CD4-positive, alpha-beta T cell treated with Interleukin-15 for 4 hours (primary cell): ENCODE measurements at regions not wholly inside any gene's neighbourhood (a gene's known extent, or its start where the extent isn't known, plus 50 kb on each side); places are given as distances from the start of the nearest gene placed in this dataset.

Experiments used
- DNase-seq: peaks from one replicate; pipeline ENCODE4 v3.0.0-alpha.2; 2020; ENCODE audit warnings: low spot score

DNA sequence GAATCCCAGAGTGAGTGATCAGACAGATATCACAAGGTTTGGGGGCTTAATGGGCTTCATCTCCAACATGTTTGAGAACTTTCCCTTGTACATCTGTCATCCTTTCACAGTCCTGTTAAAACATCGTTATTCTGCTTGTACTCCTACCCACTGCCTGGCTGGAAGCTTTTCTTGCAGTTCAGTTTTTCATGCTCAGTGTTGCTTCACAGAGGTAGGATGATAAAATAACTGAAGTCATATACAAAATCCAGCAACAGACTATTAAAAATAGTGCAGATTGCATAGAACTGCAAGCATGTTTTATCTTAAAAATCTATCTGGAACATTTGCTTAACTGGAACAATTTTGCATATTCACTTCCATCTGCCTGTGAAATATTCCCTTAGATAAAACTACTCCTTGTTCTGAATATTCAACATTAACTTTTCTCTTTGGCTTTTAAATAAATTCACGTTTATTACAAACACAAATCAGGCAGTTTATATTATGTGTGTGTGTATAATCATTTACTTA, 579.6 kb upstream of the IGFBP7 start:
- DNase-seq, result no peak

DNA sequence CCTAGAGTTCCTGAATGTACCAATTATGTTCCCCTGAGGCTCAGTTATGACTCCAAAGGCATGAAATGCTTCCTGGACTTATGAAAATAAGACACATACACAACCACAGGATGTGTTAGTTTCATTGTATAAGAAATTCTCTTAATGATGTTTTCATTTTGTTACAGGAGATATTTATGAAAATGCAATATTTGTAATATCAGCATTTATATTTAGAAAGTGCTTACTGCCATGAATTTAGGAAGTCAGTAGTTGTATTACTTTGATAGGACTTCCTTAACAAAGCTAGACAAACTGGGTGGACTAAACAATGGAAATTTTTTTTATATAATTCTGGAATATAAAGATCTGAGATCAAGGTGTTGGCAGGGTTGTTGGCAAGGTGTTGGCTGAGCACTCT, 572.1 kb upstream of the IGFBP7 start:
- no peak for DNase-seq

DNA sequence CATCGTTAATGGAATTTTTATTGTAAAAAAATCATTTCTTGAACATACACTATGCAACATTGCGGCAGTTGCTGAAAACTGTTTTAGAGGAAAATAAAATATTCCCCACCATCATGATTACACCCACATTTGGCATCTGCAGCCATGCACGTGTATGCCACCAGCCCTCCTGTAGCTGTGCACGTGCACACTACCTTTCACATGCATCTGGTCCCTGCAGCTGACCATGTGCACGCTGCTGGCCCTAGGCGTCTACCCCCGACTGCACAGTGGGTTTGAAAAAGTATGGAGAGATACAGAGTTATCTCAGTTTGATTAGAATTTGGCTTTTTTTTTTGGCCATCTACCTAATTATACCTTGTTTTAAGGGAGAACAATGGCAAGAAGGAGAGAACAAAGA, 569.8 kb upstream of the IGFBP7 start:
- DNase-seq, result no peak

DNA sequence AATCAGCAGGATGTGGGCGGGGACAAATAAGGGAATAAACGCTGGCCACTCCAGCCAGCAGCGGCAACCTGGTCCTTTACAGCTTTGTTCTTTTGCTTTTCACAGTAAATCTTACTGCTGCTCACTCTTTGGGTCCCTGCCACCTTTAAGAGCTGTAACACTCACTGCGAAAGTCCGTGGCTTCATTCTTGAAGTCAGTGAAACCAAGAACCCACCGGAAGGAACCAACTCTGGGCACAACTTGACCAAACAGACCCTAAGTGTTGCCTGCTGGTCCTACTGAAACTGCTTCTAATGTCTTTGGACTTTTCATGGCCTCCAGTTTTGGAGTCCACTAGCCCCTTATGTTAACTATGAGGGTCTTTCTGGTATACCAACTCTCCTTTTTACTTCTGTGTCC, 566.2 kb upstream of the IGFBP7 start:
- no peak for DNase-seq

DNA sequence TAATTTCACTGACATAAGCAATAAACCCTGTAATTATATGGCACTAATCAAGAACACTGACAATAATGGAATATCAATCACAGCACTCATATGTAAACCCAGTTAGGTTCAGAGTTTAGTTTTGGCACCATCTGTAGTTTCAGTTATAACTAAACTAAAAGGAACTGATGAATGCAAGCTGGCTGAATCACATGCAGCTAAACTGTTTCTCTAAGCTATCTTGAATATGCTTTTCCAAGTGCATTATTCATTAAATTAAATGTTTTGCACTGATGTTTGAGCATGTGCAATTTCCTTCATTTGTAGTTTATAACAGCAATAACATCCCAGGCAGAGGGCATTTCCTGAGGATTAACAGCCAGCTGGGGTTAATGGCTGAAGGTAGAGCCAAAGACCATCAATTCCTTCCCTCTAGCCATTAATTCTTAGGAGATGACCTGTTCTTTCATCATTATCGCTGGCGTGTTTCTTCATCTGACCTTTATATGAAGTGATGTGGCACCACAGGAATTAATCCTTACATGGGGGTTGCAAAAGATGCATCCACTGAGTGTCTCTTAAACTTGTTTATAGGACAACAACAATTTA, 562.8 kb upstream of the IGFBP7 start:
- no peak for DNase-seq

DNA sequence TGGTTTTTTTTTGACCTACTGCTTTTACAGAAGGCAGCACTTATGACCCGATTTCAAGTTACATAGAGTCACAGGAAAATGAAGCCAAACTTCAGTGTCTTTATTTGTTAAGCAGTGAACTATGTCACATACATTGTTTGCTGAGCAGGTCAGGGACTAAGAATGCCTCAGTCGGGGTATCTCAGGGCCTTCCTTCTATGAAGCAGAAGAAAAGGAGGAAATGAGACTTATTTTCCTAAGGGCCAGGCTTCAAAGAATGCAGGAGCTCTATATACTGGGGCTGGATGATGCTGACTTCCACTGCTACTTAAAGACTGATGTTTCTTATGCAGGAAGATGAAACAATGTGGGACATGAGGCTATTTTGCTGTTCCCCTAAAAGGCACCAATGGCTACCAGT, 558.4 kb upstream of the IGFBP7 start:
- DNase-seq, result no peak

DNA sequence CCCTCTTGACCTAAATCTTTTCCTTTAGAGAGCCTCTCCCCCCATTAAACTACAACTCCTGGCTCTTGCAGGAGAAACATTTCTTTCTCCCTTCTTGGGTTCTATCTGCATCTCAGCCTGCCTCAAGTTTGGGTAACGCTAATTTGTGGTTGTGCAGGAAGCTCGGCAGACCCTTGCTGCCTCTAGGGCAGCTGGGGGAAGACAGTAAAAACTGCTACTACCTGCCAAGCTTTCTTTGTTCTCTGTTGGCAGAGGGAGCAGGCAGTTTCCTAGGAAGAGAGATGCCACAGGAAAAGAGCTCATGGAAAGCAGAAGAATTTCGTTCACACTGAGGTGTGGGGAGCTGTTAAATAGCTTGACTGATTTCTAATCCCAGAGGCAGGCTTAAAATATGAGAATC, 555.6 kb upstream of the IGFBP7 start:
- DNase-seq, result no peak

DNA sequence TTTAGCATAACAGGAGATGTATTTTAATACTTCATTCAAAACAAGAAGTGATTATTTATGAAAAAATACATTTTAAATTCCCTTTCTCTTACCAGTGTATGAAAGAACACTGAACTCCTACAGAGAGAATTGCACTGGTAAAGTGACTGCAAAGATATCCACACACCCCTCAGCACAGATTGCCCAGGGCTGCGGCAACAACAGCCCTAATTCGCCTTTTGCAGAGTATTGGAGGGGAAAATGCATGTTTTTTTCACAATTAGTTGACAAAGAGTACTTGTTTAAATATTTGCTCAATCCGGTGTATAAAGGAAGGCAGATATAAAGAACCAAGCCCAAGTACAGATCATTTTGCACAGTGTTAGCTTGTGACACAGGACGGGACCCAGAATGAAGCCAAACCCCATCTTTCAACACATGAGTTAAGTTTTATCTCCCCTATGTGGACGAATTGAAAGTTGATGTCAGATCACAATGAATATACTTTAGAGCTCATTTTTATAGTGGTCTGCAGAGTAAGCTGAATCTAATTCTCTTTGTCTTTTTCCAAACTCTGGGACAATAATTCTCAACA, 551.4 kb upstream of the IGFBP7 start:
- no peak for DNase-seq

DNA sequence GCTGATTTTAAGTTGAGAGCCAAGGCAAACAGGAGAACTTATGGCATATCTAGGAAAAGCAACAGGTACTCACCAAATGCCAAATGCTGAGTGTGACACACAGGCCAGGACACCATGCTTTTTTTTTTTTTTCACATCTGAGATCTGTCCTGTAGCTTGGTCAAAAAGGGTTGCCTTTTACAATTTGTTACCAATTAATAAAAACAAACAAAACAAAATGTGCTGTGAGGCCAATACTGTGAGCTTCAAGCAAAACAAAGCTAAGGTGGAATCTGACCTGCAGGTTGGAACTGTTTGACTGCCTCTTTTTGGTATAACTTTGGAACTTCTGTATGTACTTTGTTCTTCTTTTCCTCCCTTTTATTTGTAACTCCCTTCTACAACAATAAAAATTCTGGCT, 548.5 kb upstream of the IGFBP7 start:
- no peak for DNase-seq

DNA sequence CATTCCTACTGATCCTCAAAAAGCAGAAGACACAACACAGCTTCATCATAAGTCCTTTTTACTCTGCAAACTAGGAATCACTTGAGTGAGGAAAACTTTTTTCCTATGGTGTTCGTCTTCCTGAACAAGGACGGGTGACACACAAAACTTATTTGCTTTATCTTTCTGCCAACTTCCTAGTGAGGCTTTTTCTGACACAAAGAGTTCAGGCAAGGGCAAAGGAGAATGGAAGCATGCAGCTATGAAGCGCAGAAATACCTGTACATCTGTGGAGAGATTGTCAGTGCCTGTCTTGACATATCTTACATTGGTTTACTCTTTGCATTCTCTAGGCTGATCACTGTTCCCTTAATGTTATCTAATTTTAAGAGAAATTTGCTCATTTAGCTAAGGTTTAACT, 548.0 kb upstream of the IGFBP7 start:
- no peak for DNase-seq

DNA sequence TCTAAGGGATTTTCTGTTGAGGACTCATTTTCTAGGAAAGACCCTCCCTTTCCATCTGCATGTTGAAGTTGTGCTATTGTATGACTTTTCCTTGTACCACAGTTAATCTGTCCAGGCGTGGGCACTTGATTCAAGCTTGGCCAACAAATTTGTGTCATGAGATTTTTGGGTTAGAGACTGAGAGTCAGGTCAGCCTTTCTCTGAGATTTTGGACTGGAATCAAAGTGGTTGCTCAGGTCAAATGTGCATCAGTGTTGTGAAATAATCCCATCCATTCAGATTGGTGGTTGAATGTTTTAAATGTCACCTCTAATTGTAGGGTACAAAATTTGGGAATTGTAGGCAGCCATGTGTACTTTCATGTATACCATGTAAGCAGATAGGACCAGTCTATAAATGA, 545.2 kb upstream of the IGFBP7 start:
- DNase-seq, result no peak

DNA sequence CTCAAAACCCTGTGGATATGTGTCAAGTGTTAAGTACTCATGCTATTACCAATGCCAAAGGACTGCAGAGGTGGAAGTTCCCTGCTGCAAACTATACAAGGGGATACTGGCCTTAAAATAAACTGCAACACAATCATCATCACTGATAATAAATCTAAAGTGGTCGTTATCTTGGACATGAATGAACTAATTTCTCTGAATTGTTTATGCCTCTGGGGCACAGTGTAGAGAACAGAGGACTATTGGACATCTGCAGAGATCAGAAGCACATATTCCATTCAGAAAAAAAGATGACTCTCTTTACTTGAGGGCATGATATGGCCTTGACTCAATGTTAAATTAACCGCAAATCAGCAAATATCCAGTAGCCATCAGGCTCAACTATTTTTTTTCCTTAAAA, 542.6 kb upstream of the IGFBP7 start:
- no peak for DNase-seq

DNA sequence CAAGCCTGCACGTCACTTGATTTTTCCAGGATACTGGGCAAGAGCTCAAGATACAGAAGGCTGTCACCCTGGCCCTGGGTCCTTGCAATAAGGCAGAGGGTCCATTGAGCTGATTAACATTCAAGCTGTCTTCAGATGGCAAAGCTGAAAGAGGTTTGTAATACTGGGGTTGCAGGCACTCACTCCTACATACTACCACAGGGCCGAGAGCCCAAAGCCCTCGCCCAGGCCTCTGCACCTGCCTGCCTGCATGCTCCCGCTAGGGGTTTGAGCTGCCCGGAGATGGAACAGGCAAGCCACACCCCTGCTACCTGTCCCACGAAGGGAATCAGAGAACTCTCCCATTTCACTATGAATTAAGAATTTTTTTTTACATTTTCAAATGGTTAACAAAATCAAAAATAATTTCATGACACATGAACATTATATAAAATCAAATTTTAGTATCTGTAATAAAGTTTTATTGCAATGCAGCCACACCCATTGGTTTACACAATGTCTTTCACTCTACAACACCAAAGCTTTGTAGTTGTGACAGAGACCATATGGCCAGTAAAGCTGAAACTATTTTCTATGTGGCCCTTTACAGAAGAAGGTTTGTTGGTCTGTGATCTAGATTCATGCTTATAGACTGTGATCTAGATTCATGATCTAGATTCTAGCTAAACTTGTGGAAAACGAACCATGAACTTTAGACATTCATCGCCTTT, 530.4 kb upstream of the IGFBP7 start:
- no peak for DNase-seq

DNA sequence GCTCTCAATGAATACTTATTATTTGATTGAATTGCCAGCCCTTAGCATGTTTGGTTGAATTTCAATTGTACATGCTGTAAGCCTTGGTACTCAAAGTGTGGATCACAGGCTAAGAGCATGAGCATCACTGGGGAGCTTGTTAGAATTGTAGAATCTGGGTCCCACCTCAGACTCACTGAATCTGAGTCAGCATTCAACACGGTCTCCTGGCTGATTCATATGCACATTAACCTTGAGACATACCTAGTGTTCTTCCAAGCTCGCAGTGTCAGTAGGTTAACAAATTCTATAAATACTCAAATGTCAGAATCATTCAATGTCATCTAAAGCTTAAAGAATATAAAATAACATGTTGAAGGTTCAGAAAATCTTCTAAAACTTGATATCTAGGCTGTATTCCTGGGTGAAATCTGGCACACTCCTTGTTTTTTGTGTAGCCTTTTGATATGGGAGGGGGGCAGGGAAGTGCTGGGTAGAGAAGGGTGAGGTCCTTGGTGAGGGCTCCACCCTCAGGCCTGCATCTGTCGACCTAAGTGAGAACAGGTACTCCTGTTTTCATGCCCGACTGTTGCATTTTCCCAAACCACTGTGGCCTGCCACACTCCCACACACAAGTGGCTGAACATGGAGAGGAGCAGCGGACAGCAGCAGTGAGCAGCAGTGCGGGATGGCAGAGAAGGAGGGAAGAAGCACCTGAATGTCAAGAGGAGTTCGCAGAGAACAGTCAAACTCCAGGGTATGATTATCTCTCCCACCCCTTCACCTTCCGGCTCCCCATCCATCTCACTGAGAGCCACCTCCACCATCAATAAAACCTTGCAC, 529.6 kb upstream of the IGFBP7 start:
- DNase-seq, result no peak

DNA sequence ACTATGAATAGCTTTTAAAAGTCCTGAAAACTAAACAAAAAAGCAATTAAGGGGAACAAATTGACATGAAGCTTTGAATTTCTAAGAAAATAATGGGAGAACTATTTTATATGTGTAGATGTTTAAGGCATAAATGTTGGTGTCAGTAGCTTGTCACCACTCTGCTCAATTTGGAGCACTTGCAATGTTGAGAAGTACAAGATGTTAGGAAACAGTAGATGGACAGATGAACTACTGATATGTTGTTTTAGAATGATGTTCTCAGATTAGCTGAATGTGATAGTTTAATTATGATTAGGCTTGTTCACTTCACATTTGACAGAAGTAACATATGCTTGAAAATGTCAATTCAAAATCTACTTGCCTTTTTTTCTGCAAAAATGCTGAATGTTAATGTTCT, 525.7 kb upstream of the IGFBP7 start:
- DNase-seq, result no peak

DNA sequence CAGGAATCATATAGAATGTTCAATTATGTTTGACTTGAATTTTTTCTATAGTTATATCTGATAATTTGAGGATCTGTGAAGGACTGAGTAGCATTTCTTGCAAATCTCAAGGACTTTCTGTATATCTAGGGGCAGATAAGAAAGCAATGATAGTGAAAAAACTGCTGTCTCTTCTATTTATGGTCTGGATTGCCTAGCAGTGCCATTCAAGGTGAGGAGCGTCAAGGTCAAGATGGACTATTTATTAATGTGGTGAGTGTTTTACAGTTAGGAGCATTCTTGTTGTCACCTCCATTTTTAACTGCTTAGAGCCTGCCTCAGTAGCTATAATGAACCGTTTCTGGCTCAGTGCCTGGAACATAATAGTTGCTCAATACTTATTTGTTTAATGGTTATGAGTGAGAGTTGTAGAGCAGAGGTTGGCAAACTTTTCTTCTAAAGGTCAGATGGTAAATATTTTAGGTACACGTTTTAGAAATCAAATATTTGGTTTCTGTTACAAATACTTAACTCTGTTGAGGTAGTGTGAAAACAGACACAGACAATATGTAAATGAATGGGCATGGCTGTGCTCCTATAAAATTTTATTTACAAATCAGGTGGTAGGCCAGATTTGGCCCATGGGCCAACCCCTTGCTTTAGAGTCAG, 523.2 kb upstream of the IGFBP7 start:
- no peak for DNase-seq

DNA sequence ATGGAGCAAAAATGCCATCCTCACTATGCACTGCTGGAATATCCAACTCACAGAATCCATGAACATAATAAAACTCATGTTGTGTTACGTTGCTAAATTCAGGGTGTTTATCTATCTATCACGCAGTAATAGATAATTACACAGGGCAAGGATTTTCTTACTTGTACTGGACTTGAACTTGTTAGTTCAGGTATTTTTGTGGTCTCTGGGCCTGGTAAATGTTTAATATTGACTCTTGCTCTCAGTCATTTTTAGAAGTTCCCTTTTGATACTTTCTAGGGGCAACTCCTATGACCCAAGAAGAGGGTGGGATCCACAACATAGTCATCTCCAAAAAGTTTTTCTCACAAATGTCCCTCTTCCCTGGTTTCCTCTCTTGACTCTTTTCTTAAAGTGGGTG, 522.4 kb upstream of the IGFBP7 start:
- DNase-seq, result no peak

DNA sequence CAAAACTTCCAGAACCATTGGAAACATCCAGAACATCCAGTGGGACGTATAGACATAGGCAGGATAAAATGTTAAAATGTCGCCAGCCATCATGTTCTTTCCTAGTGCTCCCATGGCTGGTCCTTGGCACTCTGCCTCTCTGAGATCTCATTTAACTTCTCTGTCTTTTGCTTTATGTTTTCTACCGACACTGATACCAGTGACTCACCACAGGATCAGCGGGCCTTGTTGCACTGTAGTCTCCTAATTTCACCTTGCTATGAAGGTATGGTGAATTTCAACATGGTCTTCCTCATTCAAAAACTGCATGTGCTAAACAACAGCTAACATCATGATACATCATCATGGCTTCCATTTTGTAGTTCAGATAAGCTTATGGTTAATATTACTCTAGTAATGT, 521.0 kb upstream of the IGFBP7 start:
- DNase-seq, result no peak

DNA sequence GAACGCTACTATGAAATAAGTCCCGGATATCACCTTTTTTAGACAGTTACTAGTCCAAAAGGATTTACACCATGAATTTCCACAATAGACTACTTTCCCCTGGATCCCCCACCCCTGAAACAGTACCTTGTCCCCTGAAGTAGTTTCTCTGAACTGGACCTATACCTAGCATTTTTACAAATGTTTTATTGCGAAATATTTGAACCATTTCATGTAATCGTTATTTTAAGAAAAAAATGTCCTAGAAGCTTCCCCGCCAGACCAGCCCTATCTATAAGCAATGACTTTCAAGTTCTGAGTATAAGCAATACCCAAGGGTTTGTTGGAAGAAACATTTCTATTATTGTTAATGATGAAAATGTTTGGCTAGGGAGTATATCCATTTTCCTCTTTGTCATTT, 517.8 kb upstream of the IGFBP7 start:
- DNase-seq, result no peak

DNA sequence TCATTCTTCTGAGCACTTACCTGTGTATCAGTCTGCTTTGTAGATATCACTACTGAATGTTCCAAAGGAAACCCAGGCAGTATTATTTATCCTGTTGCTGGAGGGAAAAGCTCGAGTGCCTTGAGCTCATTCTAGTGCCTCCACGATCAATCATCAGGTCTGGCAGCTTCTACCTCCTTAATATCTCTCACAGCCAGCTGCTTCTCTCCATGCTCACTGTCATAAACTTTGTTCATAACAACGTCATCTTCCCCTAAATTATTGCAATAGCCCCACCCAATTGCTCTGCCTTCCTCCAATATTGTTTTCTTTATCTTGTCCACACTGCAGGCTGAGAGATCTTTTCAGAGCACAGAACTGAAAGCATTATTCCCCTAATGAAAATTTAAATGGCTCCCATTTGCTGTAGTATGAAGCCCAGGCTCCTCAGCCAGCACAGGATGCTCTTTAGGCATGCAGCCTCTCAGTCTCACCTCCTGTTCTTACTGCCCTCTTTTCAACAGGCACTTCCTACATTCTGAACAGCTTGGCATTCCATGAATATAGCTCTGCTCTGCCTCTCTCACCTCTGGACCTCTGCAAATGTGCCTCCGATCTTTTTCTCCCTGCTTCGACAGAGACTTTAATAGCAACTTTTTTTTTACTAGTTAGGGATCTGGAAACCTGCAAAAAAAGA, 504.2 kb upstream of the IGFBP7 start:
- DNase-seq, result no peak

DNA sequence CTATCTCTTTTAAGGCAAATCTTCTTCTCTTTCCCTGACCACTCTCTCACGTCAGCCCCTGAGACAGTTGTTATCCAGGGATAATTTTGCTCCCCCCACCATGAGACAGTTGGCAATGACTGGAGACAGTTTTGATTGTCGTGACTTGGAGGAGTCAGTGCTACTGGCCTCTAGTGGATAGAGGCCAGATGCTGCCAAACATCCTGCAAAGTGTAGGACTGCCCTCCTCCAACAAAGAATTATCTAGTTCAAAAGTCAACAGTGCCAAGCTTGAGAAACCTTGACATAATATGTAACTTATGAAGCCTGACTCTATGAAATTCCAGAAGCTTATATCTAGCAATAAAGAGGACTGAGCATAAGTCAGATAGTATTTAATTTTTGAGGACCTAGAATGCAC, 502.1 kb upstream of the IGFBP7 start:
- DNase-seq, result no peak
